Heart left ventricle (tissue), 16 donors: ENCODE measurements at regions not wholly inside any gene's neighbourhood (a gene's known extent, or its start where the extent isn't known, plus 50 kb on each side); places are given as distances from the start of the nearest gene placed in this dataset.

ENCODE experiments used
- ATAC-seq, 4 donors: fragments of 200-7000 bp; cut with Tn5 transposase; one replicate each; pipeline ENCODE4 v1.9.1; 2020 to 2022; ENCODE audit warnings: moderate library complexity in 4 of 4, mild to moderate bottlenecking in 3 of 4, moderate number of reproducible peaks in 1 of 4
- DNase-seq, 5 donors: peaks; one replicate each; pipeline ENCODE4 v3.0.0-alpha.2; 2020
- H3K27ac ChIP-seq, 12 donors: fragments of 200-600 bp; sonication (generic) in 4 of 12; one replicate each; pipeline versions ENCODE4 v1.5.0 to v1.8.0; 2016 to 2022; ENCODE audit warnings: mild to moderate bottlenecking in 2 of 12
- H3K27me3 ChIP-seq, 9 donors: fragments of 200-600 bp; sonication (generic) in 2 of 9; one replicate each; pipeline versions ENCODE4 v1.5.1 to v1.8.0; 2016 to 2022; ENCODE audit warnings: mild to moderate bottlenecking in 3 of 9
- H3K36me3 ChIP-seq, 9 donors: fragments of 200-600 bp; sonication (generic) in 2 of 9; one replicate each; pipeline versions ENCODE4 v1.5.0 to v1.8.0; 2018 to 2022; ENCODE audit warnings: mild to moderate bottlenecking in 2 of 9
- H3K4me1 ChIP-seq, 12 donors: fragments of 200-600 bp; sonication (generic) in 4 of 12; one replicate each; pipeline versions ENCODE4 v1.5.0 to v1.8.0; 2016 to 2022; ENCODE audit warnings: mild to moderate bottlenecking in 3 of 12
- H3K4me3 ChIP-seq, 12 donors: fragments of 200-600 bp; sonication (generic) in 4 of 12; one replicate each; pipeline versions ENCODE4 v1.5.0 to v1.8.0; 2017 to 2022; ENCODE audit warnings: mild to moderate bottlenecking in 9 of 12, moderate library complexity in 4 of 12
- H3K9me3 ChIP-seq, 12 donors: fragments of 200-600 bp; sonication (generic) in 4 of 12; one replicate each; pipeline versions ENCODE4 v1.5.0 to v1.8.0; 2016 to 2022; ENCODE audit warnings: mild to moderate bottlenecking in 1 of 12
- CTCF ChIP-seq, 12 donors: fragments of 200-600 bp; sonication (generic) in 4 of 12; IDR thresholded peaks; one replicate each; pipeline versions ENCODE4 v1.5.0 to v1.8.0; 2018 to 2022; ENCODE audit warnings: antibody characterized with exemption in 12 of 12, mild to moderate bottlenecking in 5 of 12
- POLR2A ChIP-seq, 2 donors: fragments of 450-650 bp; IDR thresholded peaks; one replicate each; pipeline ENCODE4 v1.6.1; 2017; ENCODE audit warnings: antibody characterized with exemption in 2 of 2, mild to moderate bottlenecking in 2 of 2, moderate library complexity in 2 of 2
- WGBS, 4 donors: extraction: QIAGEN DNeasy Blood & Tissue Kit in 2 of 4; methylation state at CpG; one replicate each; pipeline versions ENCODE4 v1.1.5 to v1.1.7; 2013 to 2018; 5-methylcytosine and 5-hydroxymethylcytosine counted together
- intact Hi-C, 10 donors: fragments of 100-400 bp; cut with DNase I; formaldehyde crosslinking; loops; one replicate each; pipeline versions ENCODE4 v1.11.1 to v1.14.2; 2022
- donor health status: ischemic (EF 13 %, LVEDD 7.1; RV severe dilation, severe dysfunction).
- donor health status: healthy with polysubstance abuse.
- donor health status: DM: no; HTN: yes; CAD: no.
- donor health status: DM: no; HTN: no; CAD: no.
- donor health status: ischemic (EF 25% LVEDD 6.9; RV normal size, moderate dysfunction).
- donor health status: ischemic (EF 25% LVEDD 5.7; RV mildly dilated, moderate dysfunction).
- donor health status: healthy.
- donor health status: DM: yes; HTN: yes; CAD: no.
- donor health status: ischemic (EF 35%, LVEDD 5.7; RV mildly dilated, moderate dysfunction).
- donor health status: nonischemic (EF 11% LVEDD 7.7; RV severe dilation, severe dysfunction).
- donor health status: DM: yes; HTN: yes; CAD: no.
- donor health status: PGD.
- donor health status: ischemic (EF 29% LVEDD 5.4; RV normal size, mild dysfunction).
- donor health status: nonischemic (EF 23%, LVEDD 6.1; RV moderate dilation, normal function).

DNA sequence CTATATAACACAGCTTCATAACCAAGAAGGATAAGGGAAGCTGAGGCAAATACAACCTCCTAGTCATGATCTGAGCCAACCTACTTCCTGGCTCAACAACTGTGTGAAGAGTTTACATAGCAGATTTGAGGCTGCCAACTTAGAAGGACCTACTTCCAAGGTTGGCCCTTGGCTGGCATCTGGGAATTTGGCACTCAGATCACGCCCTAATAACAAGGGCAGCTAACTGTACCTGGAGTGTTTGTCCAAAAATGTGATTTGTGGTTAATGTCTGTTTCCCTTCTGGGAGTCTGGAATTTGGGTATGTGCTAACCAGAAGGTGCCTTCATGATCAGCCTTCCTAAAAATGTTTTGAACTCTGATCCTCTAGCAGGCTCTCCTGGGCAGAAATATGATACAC, 287.2 kb downstream of the CAAP1 start:
- no peak overlapping the region for H3K4me3 ChIP-seq
- no peak for DNase-seq
- H3K9me3 ChIP-seq = no peaks in the 10 kb centered on the region
- H3K4me1 ChIP-seq = no peaks in the 10 kb centered on the region
- WGBS, 4 donors = 67 to 80% (median 73%) methylated on average over 1 of the region's 1 CpG
- no peaks in the 10 kb centered on the region for H3K27me3 ChIP-seq
- ATAC-seq = no peak
- H3K36me3 ChIP-seq = no peaks in the 10 kb centered on the region
- TF ChIP-seq CTCF (IDR thresholded peaks at IDR 0.05) (no peak), POLR2A (IDR thresholded peaks at IDR 0.05) (no peak)
- no peak overlapping the region for H3K27ac ChIP-seq
- intact Hi-C loops = no loop called here

DNA sequence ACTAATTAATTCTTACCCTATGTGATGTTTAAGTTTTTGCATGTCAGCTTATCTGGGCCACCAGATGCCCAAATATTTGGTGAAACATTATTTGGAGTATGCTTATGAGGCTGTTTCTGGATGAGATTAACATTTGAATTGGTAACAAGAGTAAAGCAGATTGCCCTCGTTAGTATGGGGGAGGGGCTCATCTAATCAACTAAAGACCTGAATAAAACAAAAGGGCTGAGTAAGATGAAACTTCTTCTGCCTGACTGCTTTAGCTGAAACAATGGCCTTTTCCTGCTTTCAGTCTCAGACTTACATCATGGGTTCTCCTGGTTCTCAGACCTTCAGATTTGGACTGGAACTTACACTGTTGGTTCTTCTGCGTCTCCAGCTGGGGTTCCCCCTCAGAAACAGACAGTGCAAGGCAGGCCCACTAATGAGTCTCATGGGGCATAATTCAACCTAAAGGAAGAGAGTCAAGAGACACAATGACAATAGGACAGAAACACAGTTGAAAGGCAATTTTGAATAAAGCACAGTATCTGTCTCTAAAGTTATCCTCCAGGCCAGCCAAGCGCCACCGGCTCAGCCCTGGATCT, 288.4 kb downstream of the CAAP1 start:
- Histone ChIP-seq H3K4me1 (no peaks in the 10 kb centered on the region), H3K27me3 (no peaks in the 10 kb centered on the region), H3K36me3 (no peaks in the 10 kb centered on the region), H3K9me3 (no peaks in the 10 kb centered on the region), H3K27ac (no peak overlapping the region), H3K4me3 (no peak overlapping the region)
- intact Hi-C loops = no loop called here
- no peak for ATAC-seq
- DNase-seq = no peak
- TF ChIP-seq POLR2A (IDR thresholded peaks at IDR 0.05) (no peak), CTCF (IDR thresholded peaks at IDR 0.05) (no peak)
- 70 to 72% (median 72%) methylated on average over 4 of the region's 4 CpGs for WGBS, 4 donors

- ATAC-seq = no peak
- intact Hi-C loops = no loop called here
- H3K27ac ChIP-seq = no peak overlapping the region
- H3K4me1 ChIP-seq = no peaks in the 10 kb centered on the region
- H3K4me3 ChIP-seq = no peak overlapping the region
- H3K36me3 ChIP-seq = no peaks in the 10 kb centered on the region
- no peaks in the 10 kb centered on the region for H3K9me3 ChIP-seq
- no peak for DNase-seq
- H3K27me3 ChIP-seq = no peaks in the 10 kb centered on the region
- TF ChIP-seq POLR2A (IDR thresholded peaks at IDR 0.05) = no peak
- TF ChIP-seq CTCF (IDR thresholded peaks at IDR 0.05) = no peak
Observed at GRCh38 chr9:26603617-26604016, 289.0 kb downstream of the CAAP1 start.

DNA sequence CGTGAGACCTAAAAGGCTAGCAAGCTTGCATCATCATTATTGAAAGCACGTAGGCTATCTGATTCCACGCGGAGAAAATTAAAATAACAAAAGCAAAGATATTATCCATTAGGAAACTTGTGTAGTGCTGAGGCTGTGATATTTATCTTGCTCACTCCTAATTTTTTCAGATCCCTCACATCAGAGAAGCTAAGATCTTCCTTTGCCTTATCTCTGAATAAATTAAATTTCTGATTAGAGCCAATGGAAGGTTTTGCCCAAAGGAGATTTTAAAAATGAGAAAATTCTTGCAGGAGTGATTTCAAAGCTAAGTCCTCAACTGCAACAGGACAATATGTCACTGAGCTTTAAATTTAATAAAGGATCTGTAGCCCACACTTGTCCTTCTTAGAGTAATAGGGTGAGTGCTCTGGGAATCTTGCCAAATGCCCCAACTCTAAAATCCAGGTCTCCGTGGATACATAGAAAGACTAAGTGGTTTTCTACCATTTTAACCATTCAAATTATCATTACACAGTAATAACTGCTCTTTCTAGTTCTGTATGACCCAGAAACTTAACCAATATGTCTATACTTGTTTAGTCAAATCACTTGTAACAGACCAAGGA, 295.0 kb downstream of the CAAP1 start:
- 83 to 87% (median 86%) methylated on average over 5 of the region's 5 CpGs for WGBS, 4 donors
- H3K4me3 ChIP-seq = no peak overlapping the region
- H3K27ac ChIP-seq = no peak overlapping the region
- intact Hi-C loops = no loop called here
- TF ChIP-seq CTCF (IDR thresholded peaks at IDR 0.05) = no peak
- no peak for TF ChIP-seq POLR2A (IDR thresholded peaks at IDR 0.05)
- no peaks in the 10 kb centered on the region for H3K36me3 ChIP-seq
- DNase-seq (no peak), ATAC-seq (no peak)
- peaks cover 0 to 8% (median 0%) of the 10 kb centered on the region in 12 donors for H3K9me3 ChIP-seq
- no peaks in the 10 kb centered on the region for H3K27me3 ChIP-seq
- no peaks in the 10 kb centered on the region for H3K4me1 ChIP-seq
